NCI-H2029 (cell line): ENCODE measurements at regions not wholly inside any gene's neighbourhood (a gene's known extent, or its start where the extent isn't known, plus 50 kb on each side); places are given as distances from the start of the nearest gene placed in this dataset.
A peak's percentile ranks its signal among the peaks of the same experiment; 100 is the strongest.

Source experiments
- DNase-seq: peaks from one replicate; lab custom pipeline; 2025; lab: John Stamatoyannopoulos, UW

DNA sequence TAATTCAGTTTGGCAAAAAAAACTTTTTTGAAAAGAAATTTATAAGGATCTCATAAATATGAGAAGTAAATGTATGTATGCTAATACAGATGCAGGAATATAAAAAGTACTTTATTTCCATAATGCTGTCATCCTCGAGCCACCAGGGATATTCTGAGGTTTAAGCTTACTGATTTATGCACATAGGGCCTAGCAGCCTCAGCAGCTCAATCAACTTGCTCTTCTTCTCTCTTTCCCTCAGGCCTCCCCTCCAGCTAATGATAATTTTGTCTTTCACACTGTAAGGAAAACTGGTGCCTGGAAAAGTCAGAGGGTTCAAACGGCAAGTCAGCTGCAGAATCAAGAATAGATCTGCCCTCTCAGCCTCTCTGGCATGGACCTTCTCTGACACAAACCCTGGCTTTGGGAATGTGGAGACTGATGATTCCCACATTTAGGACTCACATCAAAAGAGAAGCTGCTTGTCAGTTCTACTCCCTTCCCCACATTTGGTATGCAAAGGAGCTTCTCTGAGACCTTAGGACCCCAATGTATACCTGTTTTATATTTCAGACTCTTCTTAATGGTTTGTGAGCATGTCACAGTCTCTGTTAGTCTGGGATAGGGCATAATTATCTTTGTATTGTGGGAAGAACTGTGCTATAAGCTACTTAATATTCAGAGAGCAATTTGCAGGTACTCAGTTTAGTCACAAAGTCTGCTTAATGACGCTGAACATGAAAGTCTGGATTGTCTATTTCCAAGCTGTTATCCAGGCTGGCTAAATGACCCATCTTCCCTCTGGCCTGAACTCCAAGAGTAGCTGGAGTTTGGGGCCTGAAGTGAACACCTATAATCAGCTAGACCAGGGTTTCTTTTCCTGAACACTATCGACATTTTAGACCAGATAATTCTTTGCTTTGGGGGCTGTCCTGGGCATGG is 52.1 kb upstream of the DIPK1A start:
- DNase-seq = no peak

DNA sequence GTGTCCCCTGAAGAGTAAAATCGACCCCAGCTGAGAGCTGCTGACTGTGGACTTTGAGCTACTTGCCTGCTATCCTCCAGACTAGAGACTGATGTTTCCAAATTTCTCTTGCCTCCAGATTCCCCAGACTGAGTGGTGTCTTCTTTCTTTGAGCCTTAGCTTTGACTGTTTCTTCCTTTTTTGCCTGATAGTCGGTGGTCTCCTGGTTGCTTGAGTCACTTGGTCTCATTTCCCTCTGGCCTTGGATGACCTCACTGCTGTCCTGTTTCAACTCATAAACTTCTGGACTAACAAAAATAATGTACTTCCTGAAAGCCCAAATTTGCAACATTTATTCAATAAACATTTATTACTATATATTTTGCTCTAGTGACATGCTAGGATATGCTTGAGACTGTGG is 52.9 kb upstream of the DIPK1A start:
- no peak for DNase-seq

DNA sequence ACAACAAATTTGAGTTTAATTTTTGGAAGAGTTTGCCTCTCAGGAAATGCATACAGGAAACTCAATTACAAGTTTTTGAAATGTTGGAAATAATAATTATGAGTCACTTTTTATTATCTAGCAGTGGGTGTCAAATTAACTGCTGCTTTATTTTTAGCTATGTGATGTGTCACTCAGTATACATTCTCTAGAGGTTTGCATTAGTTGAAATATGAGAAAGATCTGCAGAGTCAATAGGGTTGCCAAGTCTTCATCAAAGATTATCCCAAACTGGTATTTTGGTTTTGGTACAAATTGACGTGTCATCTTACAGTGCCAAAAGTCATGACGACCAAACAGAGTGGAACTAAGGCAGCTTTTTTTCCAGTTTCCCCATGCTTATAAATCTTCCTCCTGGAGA is 54.3 kb upstream of the DIPK1A start:
- no peak for DNase-seq

- no peak for DNase-seq
Observed at GRCh38 chr1:93016171-93016570, 54.9 kb upstream of the DIPK1A start.

- DNase-seq = peak; percentile 57
Observed at GRCh38 chr1:93021539-93022134, 57.4 kb upstream of the MTF2 start.

- no peak for DNase-seq
Observed at GRCh38 chr1:93022580-93022979, 56.5 kb upstream of the MTF2 start.

DNA sequence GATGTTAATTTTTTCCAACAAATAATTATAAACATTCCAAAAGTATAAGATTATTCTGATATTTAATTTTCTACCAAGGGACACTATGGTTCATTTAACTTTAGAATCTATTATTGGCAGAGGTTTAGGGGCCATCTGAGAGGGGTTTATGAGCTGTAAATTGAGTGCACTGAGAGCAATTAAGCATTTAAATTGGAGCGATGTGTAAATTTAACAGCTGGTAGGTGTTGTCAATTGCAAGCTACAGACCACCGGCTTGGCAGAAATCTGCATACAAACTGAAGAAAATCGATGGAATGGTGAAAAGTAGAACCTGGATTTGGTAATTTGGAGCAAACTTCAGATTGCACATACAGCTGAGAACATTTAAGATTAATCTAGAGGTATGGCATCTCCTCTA is 55.8 kb upstream of the MTF2 start:
- no peak for DNase-seq

GRCh38 chr1:93025572-93025971 is 53.5 kb upstream of the MTF2 start:
- DNase-seq = no peak

- no peak for DNase-seq
Observed at GRCh38 chr1:93028542-93028941, 50.5 kb upstream of the MTF2 start.
